Progenitor cell of endocrine pancreas (in vitro differentiated cells): ENCODE measurements at regions not wholly inside any gene's neighbourhood (a gene's known extent, or its start where the extent isn't known, plus 50 kb on each side); places are given as distances from the start of the nearest gene placed in this dataset.

Experiments
- DNase-seq: peaks from one replicate; pipeline ENCODE4 v3.0.0; 2021; ENCODE audit warnings: low spot score; ENCODE audit not compliant: unreplicated experiment
- H3K27ac Mint-ChIP-seq: 2 replicates; pipeline ENCODE4 v1.8.0; 2021; ENCODE audit warnings: mild to moderate bottlenecking, moderate library complexity, mixed read lengths
- H3K27me3 Mint-ChIP-seq: 2 replicates; pipeline ENCODE4 v1.8.0; 2021; ENCODE audit warnings: mixed read lengths
- H3K36me3 Mint-ChIP-seq: 2 replicates; pipeline ENCODE4 v1.8.0; 2022; ENCODE audit warnings: mixed read lengths; ENCODE audit not compliant: insufficient read depth
- H3K4me1 Mint-ChIP-seq: 2 replicates; pipeline ENCODE4 v1.8.0; 2021; ENCODE audit warnings: low read depth, mixed read lengths
- H3K4me3 Mint-ChIP-seq: 2 replicates; pipeline ENCODE4 v1.8.0; 2021; ENCODE audit warnings: low read depth, mild to moderate bottlenecking, moderate library complexity, mixed read lengths
- H3K9me3 Mint-ChIP-seq: 2 replicates; pipeline ENCODE4 v1.8.0; 2021; ENCODE audit warnings: low read depth, mixed read lengths
- TF ChIP-seq, protein P1 (sequence below): fragments of 200-600 bp; sonication (generic); IDR thresholded peaks from one replicate; pipeline ENCODE4 v1.5.0; 2021; ENCODE audit warnings: antibody characterized with exemption, mild to moderate bottlenecking; ENCODE audit not compliant: unreplicated experiment

DNA sequence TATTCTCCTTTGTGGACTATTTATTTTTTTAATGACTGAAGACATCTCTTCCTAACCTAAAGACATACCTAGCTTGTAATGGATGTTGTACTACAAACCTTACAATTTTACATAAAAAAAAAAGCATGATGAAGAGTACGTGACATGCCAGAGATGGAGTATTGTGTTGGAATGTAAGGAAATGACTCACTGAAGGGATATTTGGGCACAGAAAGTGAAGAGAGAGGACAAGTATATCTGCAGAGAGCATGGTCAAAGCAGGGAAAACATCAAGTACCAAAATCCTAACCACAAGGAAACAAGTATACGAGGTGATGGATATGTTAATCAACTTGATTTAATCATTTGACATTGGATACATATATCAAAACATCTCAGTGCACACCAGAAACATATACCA lies 1051.4 kb upstream of the PRKX start:
- H3K27me3 Mint-ChIP-seq: no peaks in the 10 kb centered on the region
- peaks cover 3% of the 10 kb centered on the region for H3K9me3 Mint-ChIP-seq
- H3K27ac Mint-ChIP-seq: no peak overlapping the region
- TF ChIP-seq, protein P1, sequence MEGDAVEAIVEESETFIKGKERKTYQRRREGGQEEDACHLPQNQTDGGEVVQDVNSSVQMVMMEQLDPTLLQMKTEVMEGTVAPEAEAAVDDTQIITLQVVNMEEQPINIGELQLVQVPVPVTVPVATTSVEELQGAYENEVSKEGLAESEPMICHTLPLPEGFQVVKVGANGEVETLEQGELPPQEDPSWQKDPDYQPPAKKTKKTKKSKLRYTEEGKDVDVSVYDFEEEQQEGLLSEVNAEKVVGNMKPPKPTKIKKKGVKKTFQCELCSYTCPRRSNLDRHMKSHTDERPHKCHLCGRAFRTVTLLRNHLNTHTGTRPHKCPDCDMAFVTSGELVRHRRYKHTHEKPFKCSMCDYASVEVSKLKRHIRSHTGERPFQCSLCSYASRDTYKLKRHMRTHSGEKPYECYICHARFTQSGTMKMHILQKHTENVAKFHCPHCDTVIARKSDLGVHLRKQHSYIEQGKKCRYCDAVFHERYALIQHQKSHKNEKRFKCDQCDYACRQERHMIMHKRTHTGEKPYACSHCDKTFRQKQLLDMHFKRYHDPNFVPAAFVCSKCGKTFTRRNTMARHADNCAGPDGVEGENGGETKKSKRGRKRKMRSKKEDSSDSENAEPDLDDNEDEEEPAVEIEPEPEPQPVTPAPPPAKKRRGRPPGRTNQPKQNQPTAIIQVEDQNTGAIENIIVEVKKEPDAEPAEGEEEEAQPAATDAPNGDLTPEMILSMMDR: no peak
- no peaks in the 10 kb centered on the region for H3K36me3 Mint-ChIP-seq
- no peak for DNase-seq
- no peak overlapping the region for H3K4me3 Mint-ChIP-seq
- H3K4me1 Mint-ChIP-seq: no peaks in the 10 kb centered on the region

GRCh38 chrX:4762196-4762595 lies 1048.7 kb upstream of the PRKX start:
- H3K4me3 Mint-ChIP-seq: no peak overlapping the region
- H3K4me1 Mint-ChIP-seq: peaks cover 1% of the 10 kb centered on the region
- TF ChIP-seq, protein P1: no peak
- peaks cover 3% of the 10 kb centered on the region for H3K9me3 Mint-ChIP-seq
- no peak for DNase-seq
- no peak overlapping the region for H3K27ac Mint-ChIP-seq
- no peaks in the 10 kb centered on the region for H3K27me3 Mint-ChIP-seq
- H3K36me3 Mint-ChIP-seq: no peaks in the 10 kb centered on the region

DNA sequence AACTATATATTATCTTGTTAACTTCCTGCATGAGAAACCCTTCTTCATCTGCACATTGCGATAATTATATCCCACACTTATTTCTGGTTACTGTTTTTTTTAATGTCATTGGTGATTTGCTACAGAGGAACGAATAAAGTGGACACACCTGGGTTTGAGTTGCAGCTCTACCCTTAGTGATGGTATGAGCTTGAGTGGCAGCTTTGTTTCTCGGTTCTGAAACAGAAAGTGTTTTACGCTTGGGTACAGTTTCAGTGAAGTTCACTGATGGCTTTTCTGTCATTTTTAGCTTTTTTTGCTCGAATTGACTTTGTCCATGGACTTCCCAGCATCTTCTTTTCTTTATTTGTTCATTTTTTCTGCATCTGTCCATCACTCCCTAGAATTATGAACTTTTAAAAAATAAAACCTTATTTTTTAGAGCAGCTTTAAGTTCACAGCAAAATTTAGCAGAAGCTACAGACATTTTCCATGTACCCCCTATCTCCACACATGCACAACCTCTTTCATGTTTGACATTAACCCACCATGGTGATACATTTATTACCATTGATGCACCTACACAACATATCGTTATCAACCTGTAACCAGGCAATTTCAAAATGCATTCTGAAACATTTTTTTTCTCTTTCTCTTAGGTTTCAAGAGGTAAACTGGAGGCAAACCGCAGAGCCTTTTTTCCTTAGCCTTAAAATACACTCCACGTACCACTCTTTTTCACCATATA lies 1041.6 kb upstream of the PRKX start:
- no peak overlapping the region for H3K4me3 Mint-ChIP-seq
- TF ChIP-seq, protein P1: no peak
- DNase-seq: no peak
- no peaks in the 10 kb centered on the region for H3K9me3 Mint-ChIP-seq
- H3K4me1 Mint-ChIP-seq: peaks cover 1% of the 10 kb centered on the region
- no peak overlapping the region for H3K27ac Mint-ChIP-seq
- H3K27me3 Mint-ChIP-seq: no peaks in the 10 kb centered on the region
- H3K36me3 Mint-ChIP-seq: no peaks in the 10 kb centered on the region

GRCh38 chrX:4741024-4741423 lies 1027.6 kb upstream of the PRKX start:
- H3K27me3 Mint-ChIP-seq: no peaks in the 10 kb centered on the region
- no peaks in the 10 kb centered on the region for H3K36me3 Mint-ChIP-seq
- DNase-seq: no peak
- H3K4me3 Mint-ChIP-seq: peak overlapping the region; percentile 22
- H3K27ac Mint-ChIP-seq: peak overlapping the region; percentile 90
- TF ChIP-seq, protein P1: no peak
- H3K4me1 Mint-ChIP-seq: peaks cover 19% of the 10 kb centered on the region
- H3K9me3 Mint-ChIP-seq: no peaks in the 10 kb centered on the region

DNA sequence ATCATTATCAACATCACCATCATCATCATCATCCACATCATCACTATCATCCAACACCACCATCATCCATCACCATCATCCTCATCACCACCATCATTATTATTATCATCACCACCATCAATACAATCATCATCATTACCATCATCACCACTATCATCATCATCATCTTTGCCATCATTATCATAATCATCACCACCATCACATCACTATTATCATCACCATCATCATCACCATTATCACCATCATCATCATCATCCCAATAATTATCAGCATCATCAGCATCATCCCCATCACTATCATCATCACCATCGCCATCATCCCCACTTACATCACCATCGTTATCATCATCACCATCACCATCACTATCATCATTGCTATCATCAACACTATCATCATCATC lies 1021.9 kb upstream of the PRKX start:
- no peak for DNase-seq
- no peak overlapping the region for H3K27ac Mint-ChIP-seq
- peaks cover 1% of the 10 kb centered on the region for H3K4me1 Mint-ChIP-seq
- TF ChIP-seq, protein P1: no peak
- no peaks in the 10 kb centered on the region for H3K27me3 Mint-ChIP-seq
- peaks cover 6% of the 10 kb centered on the region for H3K9me3 Mint-ChIP-seq
- H3K36me3 Mint-ChIP-seq: no peaks in the 10 kb centered on the region
- no peak overlapping the region for H3K4me3 Mint-ChIP-seq
